WTC11 (cell line): ENCODE measurements at regions not wholly inside any gene's neighbourhood (a gene's known extent, or its start where the extent isn't known, plus 50 kb on each side); places are given as distances from the start of the nearest gene placed in this dataset.

ENCODE experiments used
- ATAC-seq: fragments of 200-7000 bp; cut with Tn5 transposase; 2 replicates; pipeline ENCODE4 v1.10.0; 2021; ENCODE audit warnings: mild to moderate bottlenecking, moderate library complexity
- CTCF ChIA-PET: fragments of 300-600 bp; sonication (Branson Sonifier 250); formaldehyde crosslinking; loops from one replicate; lab custom pipeline; 2021; ENCODE audit warnings: antibody characterized with exemption; lab: Charles Lee
- POLR2A ChIA-PET: fragments of 350-600 bp; sonication (Branson Sonifier 250); formaldehyde crosslinking; loops from one replicate; lab custom pipeline; 2021; ENCODE audit warnings: antibody characterized with exemption; lab: Charles Lee
- DNase-seq: peaks from one replicate; pipeline ENCODE4 v3.0.0; 2021; ENCODE audit warnings: low spot score
- H3K27ac Mint-ChIP-seq: 2 replicates; pipeline ENCODE4 v1.8.0; 2021; ENCODE audit warnings: mixed read lengths
- H3K27me3 Mint-ChIP-seq: 2 replicates; pipeline ENCODE4 v1.8.0; 2021; ENCODE audit warnings: low read depth, mild to moderate bottlenecking, moderate library complexity, mixed read lengths
- H3K36me3 Mint-ChIP-seq: 2 replicates; pipeline ENCODE4 v1.8.0; 2021; ENCODE audit warnings: mixed read lengths
- H3K4me1 Mint-ChIP-seq: 2 replicates; pipeline ENCODE4 v1.8.0; 2022; ENCODE audit warnings: mixed read lengths
- H3K4me3 Mint-ChIP-seq: 2 replicates; pipeline ENCODE4 v1.8.0; 2021; ENCODE audit warnings: mild to moderate bottlenecking, moderate library complexity, mixed read lengths
- H3K9me3 Mint-ChIP-seq: 2 replicates; pipeline ENCODE4 v1.8.0; 2021; ENCODE audit warnings: mixed read lengths
- AFF4 ChIP-seq: sonication (generic); formaldehyde crosslinking; IDR thresholded peaks from 2 replicates; pipeline ENCODE4 v1.8.1; 2023; ENCODE audit warnings: mild to moderate bottlenecking, missing genetic modification reagents, borderline replicate concordance
- ATF1 ChIP-seq: sonication (generic); formaldehyde crosslinking; IDR thresholded peaks from 2 replicates; pipeline ENCODE4 v1.8.1; 2023; ENCODE audit warnings: mild to moderate bottlenecking, moderate library complexity, missing genetic modification reagents
- CBFB ChIP-seq: sonication (generic); formaldehyde crosslinking; IDR thresholded peaks from 2 replicates; pipeline ENCODE4 v1.8.1; 2022; ENCODE audit warnings: mild to moderate bottlenecking, low read depth, missing genetic modification reagents
- CREM ChIP-seq: sonication (generic); formaldehyde crosslinking; IDR thresholded peaks from 2 replicates; pipeline ENCODE4 v1.8.1; 2022; ENCODE audit warnings: mild to moderate bottlenecking, missing genetic modification reagents, moderate library complexity
- EMX1 ChIP-seq: fragments of 250-450 bp; sonication (Bioruptor Pico); IDR thresholded peaks from 2 replicates; pipeline ENCODE4 v1.8.0; 2021; ENCODE audit warnings: mild to moderate bottlenecking
- FOXK1 ChIP-seq: sonication (generic); formaldehyde crosslinking; IDR thresholded peaks from 2 replicates; pipeline ENCODE4 v1.8.0; 2022; ENCODE audit warnings: mild to moderate bottlenecking, moderate library complexity, missing genetic modification reagents
- GRHL2 ChIP-seq: fragments of 250-450 bp; sonication (Bioruptor Pico); IDR thresholded peaks from 2 replicates; pipeline ENCODE4 v1.8.0; 2022; ENCODE audit warnings: mild to moderate bottlenecking, moderate library complexity; ENCODE audit not compliant: insufficient replicate concordance, severe bottlenecking
- GTF2I ChIP-seq: fragments of 250-450 bp; sonication (Bioruptor Pico); conservative IDR thresholded peaks from 2 replicates; pipeline ENCODE4 v1.4.0; 2021; ENCODE audit warnings: mild to moderate bottlenecking
- IRF1 ChIP-seq: sonication (generic); formaldehyde crosslinking; IDR thresholded peaks from 2 replicates; pipeline ENCODE4 v1.8.0; 2023; ENCODE audit warnings: missing genetic modification reagents
- JUN ChIP-seq: sonication (generic); formaldehyde crosslinking; IDR thresholded peaks from 2 replicates; pipeline ENCODE4 v1.8.0; 2023; ENCODE audit warnings: mild to moderate bottlenecking, missing genetic modification reagents
- OVOL2 ChIP-seq: fragments of 250-450 bp; sonication (Bioruptor Pico); IDR thresholded peaks from 2 replicates; pipeline ENCODE4 v1.9.0; 2021; ENCODE audit warnings: mild to moderate bottlenecking, borderline replicate concordance
- PREB ChIP-seq: sonication (generic); formaldehyde crosslinking; IDR thresholded peaks from 2 replicates; pipeline ENCODE4 v1.8.1; 2022; ENCODE audit warnings: mild to moderate bottlenecking, missing genetic modification reagents, moderate library complexity, borderline replicate concordance
- SMAD3 ChIP-seq: sonication (generic); formaldehyde crosslinking; IDR thresholded peaks from 2 replicates; pipeline ENCODE4 v1.8.0; 2022; ENCODE audit warnings: missing genetic modification reagents, mild to moderate bottlenecking, borderline replicate concordance
- TCF7 ChIP-seq: sonication (generic); formaldehyde crosslinking; IDR thresholded peaks from 2 replicates; pipeline ENCODE4 v1.8.0; 2022; ENCODE audit warnings: mild to moderate bottlenecking, low read depth, missing genetic modification reagents, moderate library complexity
- TP53 ChIP-seq: sonication (generic); formaldehyde crosslinking; IDR thresholded peaks from 2 replicates; pipeline ENCODE4 v1.8.1; 2023; ENCODE audit warnings: mild to moderate bottlenecking, missing genetic modification reagents
- ZNF416 ChIP-seq: fragments of 250-450 bp; sonication (Bioruptor Pico); IDR thresholded peaks from 2 replicates; pipeline ENCODE4 v1.9.0; 2021; ENCODE audit warnings: mild to moderate bottlenecking, inconsistent platforms
- ZNF671 ChIP-seq: fragments of 250-450 bp; sonication (Bioruptor Pico); IDR thresholded peaks from 2 replicates; pipeline ENCODE4 v1.8.0; 2021; ENCODE audit warnings: mild to moderate bottlenecking
- ZSCAN18 ChIP-seq: fragments of 250-450 bp; sonication (Bioruptor Pico); IDR thresholded peaks from 2 replicates; pipeline ENCODE4 v2.1.2; 2022; ENCODE audit warnings: mild to moderate bottlenecking, moderate library complexity
- TF ChIP-seq, protein P1 (sequence below): fragments of 250-450 bp; sonication (Bioruptor Pico); IDR thresholded peaks from 2 replicates; pipeline ENCODE4 v1.9.0; 2021; ENCODE audit warnings: moderate library complexity, mild to moderate bottlenecking, inconsistent platforms, borderline replicate concordance
- TF ChIP-seq, protein P2 (sequence below): sonication (generic); formaldehyde crosslinking; IDR thresholded peaks from 2 replicates; pipeline ENCODE4 v1.8.1; 2023; ENCODE audit warnings: mild to moderate bottlenecking, missing genetic modification reagents, moderate library complexity

- TF ChIP-seq GRHL2 (CRISPR knock-in tag) (no peak), TCF7 (no peak), ZSCAN18 (CRISPR knock-in tag) (no peak), GTF2I (CRISPR knock-in tag) (no peak), ZNF416 (no peak), CBFB (CRISPR knock-in tag) (no peak), ZNF671 (CRISPR knock-in tag) (no peak), OVOL2 (CRISPR knock-in tag) (no peak), SMAD3 (no peak)
- TF ChIP-seq, protein P1, sequence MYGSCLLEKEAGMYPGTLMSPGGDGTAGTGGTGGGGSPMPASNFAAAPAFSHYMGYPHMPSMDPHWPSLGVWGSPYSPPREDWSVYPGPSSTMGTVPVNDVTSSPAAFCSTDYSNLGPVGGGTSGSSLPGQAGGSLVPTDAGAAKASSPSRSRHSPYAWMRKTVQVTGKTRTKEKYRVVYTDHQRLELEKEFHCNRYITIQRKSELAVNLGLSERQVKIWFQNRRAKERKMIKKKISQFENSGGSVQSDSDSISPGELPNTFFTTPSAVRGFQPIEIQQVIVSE: no peak
These were observed 89.4 kb upstream of the TMEM26 start (continued) for GRCh38 chr10:61542596-61542995.

DNA sequence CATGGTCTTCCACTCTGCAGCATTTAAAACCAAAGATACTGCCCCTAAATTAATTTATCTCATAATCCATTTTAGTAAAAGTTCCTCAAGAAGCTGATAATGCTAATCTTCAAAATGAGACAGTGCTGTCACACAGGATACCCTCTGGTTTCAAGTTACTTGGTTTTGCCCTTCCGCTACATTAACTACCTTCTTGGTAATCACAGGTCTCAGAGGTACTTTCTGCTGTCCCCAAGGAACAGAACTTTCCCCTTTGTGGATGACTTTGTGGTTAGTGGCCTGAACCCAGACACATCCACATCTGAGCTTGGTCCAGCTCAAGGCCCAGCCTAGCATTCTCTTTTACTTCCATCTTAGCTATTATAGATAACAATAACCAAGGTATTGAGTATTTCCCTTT, 88.8 kb upstream of the TMEM26 start:
- Mint-ChIP-seq H3K27me3 (no peaks in the 10 kb centered on the region), H3K4me1 (peaks cover 10% of the 10 kb centered on the region), H3K9me3 (peaks cover 14% of the 10 kb centered on the region), H3K4me3 (no peak overlapping the region), H3K27ac (no peak overlapping the region), H3K36me3 (no peaks in the 10 kb centered on the region)
- no peak for TF ChIP-seq CREM (CRISPR knock-in tag)
- no peak for TF ChIP-seq TP53
- no peak for TF ChIP-seq PREB
- TF ChIP-seq GTF2I (CRISPR knock-in tag): no peak
- TF ChIP-seq FOXK1 (CRISPR knock-in tag): no peak
- no peak for TF ChIP-seq TCF7
- TF ChIP-seq, protein P2, sequence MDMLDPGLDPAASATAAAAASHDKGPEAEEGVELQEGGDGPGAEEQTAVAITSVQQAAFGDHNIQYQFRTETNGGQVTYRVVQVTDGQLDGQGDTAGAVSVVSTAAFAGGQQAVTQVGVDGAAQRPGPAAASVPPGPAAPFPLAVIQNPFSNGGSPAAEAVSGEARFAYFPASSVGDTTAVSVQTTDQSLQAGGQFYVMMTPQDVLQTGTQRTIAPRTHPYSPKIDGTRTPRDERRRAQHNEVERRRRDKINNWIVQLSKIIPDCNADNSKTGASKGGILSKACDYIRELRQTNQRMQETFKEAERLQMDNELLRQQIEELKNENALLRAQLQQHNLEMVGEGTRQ (CRISPR knock-in tag): no peak
- TF ChIP-seq JUN (CRISPR knock-in tag): no peak
- no peak for TF ChIP-seq AFF4 (CRISPR knock-in tag)
- TF ChIP-seq ZNF416: no peak
- TF ChIP-seq EMX1 (CRISPR knock-in tag): no peak
- TF ChIP-seq IRF1 (CRISPR knock-in tag): no peak
- TF ChIP-seq ATF1 (CRISPR knock-in tag): no peak
- ATAC-seq (no peak), DNase-seq (no peak)
- CTCF ChIA-PET: no interaction called here
- POLR2A ChIA-PET: no interaction called here
